ENCODE measurements at regions not wholly inside any gene's neighbourhood (a gene's known extent, or its start where the extent isn't known, plus 50 kb on each side); places are given as distances from the start of the nearest gene placed in this dataset.

DNA sequence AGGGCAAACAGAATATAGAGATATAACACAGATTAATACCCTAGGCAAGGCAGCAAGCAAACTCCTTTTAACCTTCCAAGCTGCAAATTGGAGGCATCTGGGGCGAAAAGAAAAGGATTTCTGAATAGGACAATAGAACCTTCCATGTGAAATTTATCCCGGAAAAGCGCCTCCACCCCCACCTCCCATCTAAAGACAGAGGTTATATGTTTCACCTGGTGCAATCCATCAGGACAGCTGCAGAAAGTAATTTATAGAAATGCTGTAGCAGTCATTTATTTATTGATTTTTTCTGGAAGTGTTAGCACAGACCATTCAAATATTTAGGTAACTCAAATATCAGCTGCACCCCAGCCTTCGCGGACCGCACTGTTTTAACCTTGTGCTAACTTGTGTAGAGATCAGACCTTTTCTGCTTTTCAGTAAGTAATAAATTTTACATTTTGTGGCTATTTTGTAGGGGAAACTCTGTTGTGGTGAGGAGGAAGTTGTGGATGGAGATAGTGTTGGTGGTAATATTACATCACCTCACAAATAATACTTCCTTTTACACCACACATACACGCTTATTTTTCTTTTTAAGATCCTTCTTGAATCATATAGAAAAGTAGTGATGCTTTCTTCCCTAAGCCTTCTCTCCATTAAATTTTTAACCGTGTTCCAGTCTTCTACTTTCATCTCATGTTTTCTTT, 919.3 kb upstream of the CDH2 start:
- Histone ChIP-seq H3K9me3 (ENCODE audit: control insufficient read depth, insufficient read depth, low read depth, low read length) (no peaks in the 10 kb centered on the region), H3K27me3 (ENCODE audit: control insufficient read depth, insufficient read depth, low read length) (no peaks in the 10 kb centered on the region), H3K4me3 (ENCODE audit: low read depth in 2 of 2, low read length in 2 of 2) (no peak overlapping the region), H3K36me3 (ENCODE audit: control insufficient read depth, insufficient read depth, low read length) (no peaks in the 10 kb centered on the region), H3K4me1 (ENCODE audit: control insufficient read depth, insufficient read depth, low read length) (no peaks in the 10 kb centered on the region), H3K27ac (ENCODE audit: low read length) (no peak overlapping the region)
- TF ChIP-seq, protein P1, sequence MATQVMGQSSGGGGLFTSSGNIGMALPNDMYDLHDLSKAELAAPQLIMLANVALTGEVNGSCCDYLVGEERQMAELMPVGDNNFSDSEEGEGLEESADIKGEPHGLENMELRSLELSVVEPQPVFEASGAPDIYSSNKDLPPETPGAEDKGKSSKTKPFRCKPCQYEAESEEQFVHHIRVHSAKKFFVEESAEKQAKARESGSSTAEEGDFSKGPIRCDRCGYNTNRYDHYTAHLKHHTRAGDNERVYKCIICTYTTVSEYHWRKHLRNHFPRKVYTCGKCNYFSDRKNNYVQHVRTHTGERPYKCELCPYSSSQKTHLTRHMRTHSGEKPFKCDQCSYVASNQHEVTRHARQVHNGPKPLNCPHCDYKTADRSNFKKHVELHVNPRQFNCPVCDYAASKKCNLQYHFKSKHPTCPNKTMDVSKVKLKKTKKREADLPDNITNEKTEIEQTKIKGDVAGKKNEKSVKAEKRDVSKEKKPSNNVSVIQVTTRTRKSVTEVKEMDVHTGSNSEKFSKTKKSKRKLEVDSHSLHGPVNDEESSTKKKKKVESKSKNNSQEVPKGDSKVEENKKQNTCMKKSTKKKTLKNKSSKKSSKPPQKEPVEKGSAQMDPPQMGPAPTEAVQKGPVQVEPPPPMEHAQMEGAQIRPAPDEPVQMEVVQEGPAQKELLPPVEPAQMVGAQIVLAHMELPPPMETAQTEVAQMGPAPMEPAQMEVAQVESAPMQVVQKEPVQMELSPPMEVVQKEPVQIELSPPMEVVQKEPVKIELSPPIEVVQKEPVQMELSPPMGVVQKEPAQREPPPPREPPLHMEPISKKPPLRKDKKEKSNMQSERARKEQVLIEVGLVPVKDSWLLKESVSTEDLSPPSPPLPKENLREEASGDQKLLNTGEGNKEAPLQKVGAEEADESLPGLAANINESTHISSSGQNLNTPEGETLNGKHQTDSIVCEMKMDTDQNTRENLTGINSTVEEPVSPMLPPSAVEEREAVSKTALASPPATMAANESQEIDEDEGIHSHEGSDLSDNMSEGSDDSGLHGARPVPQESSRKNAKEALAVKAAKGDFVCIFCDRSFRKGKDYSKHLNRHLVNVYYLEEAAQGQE (IDR thresholded peaks at IDR 0.05; ENCODE audit: insufficient read depth in 1 of 2, low read depth in 2 of 2, low read length in 1 of 2) = no peak
- no peak for TF ChIP-seq CTCF (IDR thresholded peaks at IDR 0.05)
- no peak for TF ChIP-seq SIN3A (IDR thresholded peaks at IDR 0.05; ENCODE audit: borderline replicate concordance, insufficient read depth, low read depth, low read length)
- TF ChIP-seq TCF7L2 (IDR thresholded peaks at IDR 0.05; ENCODE audit: low read depth, low read length) = no peak
- no peak for TF ChIP-seq POLR2AphosphoS5 (IDR thresholded peaks at IDR 0.05; ENCODE audit: low read depth, low read length)
- DNase-seq (ENCODE audit: low read depth, low spot score) = no peak
- in situ Hi-C loops (cut with HindIII; ENCODE audit: low pct_unique_long_range_greater_than_20kb, low sequenced_read_pairs) (no loop called here), intact Hi-C loops (cut with micrococcal nuclease; ENCODE audit: unreplicated experiment) (no loop called here)
- ChIA-PET CTCF (no interaction called here), POLR2A (no interaction called here)
- no peak for ATAC-seq
- no TSS peak for BruUV-seq (replicated peaks)

- intact Hi-C loops (cut with micrococcal nuclease; ENCODE audit: unreplicated experiment) (no loop called here), in situ Hi-C loops (cut with HindIII; ENCODE audit: low pct_unique_long_range_greater_than_20kb, low sequenced_read_pairs) (no loop called here)
- ATAC-seq = no peak
These were observed 910.8 kb upstream of the CDH2 start for GRCh38 chr18:29087616-29088246.

More at GRCh38 chr18:29087616-29088246, 910.8 kb upstream of the CDH2 start:
- H3K27ac ChIP-seq (ENCODE audit: low read length) = no peak overlapping the region
- no peaks in the 10 kb centered on the region for H3K27me3 ChIP-seq (ENCODE audit: control insufficient read depth, insufficient read depth, low read length)
- no peak for DNase-seq (ENCODE audit: low read depth, low spot score)
- ChIA-PET POLR2A (no interaction called here), CTCF (no interaction called here)
- H3K9me3 ChIP-seq (ENCODE audit: control insufficient read depth, insufficient read depth, low read depth, low read length) = no peaks in the 10 kb centered on the region
- no peak overlapping the region for H3K4me3 ChIP-seq (ENCODE audit: low read depth in 2 of 2, low read length in 2 of 2)
- no peaks in the 10 kb centered on the region for H3K36me3 ChIP-seq (ENCODE audit: control insufficient read depth, insufficient read depth, low read length)
- H3K4me1 ChIP-seq (ENCODE audit: control insufficient read depth, insufficient read depth, low read length) = no peaks in the 10 kb centered on the region
- no TSS peak for BruUV-seq (replicated peaks)
- TF ChIP-seq SIN3A (IDR thresholded peaks at IDR 0.05; ENCODE audit: borderline replicate concordance, insufficient read depth, low read depth, low read length) (no peak), TCF7L2 (IDR thresholded peaks at IDR 0.05; ENCODE audit: low read depth, low read length) (no peak), CTCF (IDR thresholded peaks at IDR 0.05) (no peak), POLR2AphosphoS5 (IDR thresholded peaks at IDR 0.05; ENCODE audit: low read depth, low read length) (no peak)
- TF ChIP-seq, protein P1 (IDR thresholded peaks at IDR 0.05; ENCODE audit: insufficient read depth in 1 of 2, low read depth in 2 of 2, low read length in 1 of 2) = no peak

All from Panc1 (cell line).